RKO (cell line): ENCODE measurements at regions not wholly inside any gene's neighbourhood (a gene's known extent, or its start where the extent isn't known, plus 50 kb on each side); places are given as distances from the start of the nearest gene placed in this dataset.

ENCODE experiments used
- DNase-seq: peaks from one replicate; pipeline ENCODE4 v3.0.0-alpha.2; 2016; ENCODE audit warnings: low spot score

DNA sequence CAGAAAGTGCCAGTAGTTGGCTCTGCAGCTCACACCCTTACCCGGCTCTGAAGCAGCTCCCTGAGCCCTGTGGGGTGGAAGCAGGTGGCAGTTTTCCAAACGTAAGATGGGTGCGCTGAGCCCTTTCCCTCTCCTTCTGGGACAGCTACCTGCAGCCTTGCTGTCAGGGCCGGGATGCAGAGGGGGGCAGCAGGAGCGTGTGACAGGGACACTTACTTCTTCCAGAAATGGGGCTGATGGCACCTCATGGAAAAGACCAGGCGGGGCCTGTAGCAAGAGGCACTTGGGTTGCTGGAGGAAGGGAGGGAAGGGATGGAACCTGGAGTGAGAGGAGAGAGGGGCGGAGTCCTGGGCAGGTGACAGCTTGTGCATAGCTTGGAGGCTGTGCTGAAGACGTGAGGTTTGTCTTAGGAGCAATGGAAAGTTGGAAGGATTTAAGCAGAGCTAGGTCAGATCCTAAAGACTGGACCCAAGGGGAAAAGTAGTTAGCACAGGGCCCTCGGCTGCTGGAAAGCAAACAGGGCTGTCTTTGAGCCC, 216.8 kb upstream of the RPL38 start:
- no peak for DNase-seq

DNA sequence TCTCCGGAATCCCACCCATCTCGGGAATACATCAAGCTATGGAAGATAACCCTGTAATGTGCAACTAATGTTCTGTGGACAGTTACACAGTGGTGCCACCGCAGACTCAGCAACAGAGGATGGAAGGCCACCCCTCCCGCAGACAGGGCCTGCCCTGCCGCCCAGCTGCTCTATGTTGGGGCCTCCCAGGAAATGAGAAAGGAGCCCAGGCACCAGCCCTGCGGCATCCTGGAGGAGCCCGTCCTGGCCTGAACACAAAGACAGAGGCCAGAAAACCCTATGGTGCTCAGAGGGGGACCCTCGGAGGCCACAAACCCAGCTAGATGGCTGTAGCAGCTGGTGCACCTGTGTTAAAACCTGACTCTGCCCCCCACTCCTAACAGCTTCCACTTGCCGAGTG, 216.1 kb upstream of the RPL38 start:
- DNase-seq, result no peak

DNA sequence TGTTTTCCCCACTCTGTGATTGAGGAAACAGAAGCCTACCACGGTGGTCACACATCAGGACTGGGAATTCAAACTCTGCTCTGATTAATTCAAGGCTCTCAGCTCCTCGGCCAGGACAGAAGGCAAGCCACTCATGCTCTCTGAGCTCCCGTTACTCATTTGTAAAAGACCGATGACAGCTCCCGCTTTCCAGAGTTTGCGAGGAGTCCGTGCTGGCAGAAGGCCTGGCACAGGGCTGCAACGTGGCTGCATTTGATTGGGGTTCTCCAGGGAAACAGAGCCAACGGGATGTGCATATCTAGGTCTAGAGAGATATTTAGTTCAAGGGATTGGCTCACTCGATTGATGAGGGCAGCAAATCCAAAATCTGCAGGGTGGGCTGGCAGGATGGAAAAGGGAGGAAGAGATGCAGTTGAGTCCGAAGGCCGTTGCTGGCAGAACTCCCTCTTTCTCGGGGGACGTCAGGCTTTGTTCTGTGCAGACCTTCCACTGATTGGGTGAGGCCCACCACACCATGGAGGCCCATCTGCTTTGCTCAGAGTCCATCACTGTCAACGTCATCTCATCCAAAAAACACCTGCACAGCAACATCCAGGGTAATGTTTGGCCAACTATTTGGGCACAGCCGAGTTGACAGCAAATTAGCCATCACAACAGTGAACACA, 215.5 kb upstream of the RPL38 start:
- DNase-seq, result no peak

DNA sequence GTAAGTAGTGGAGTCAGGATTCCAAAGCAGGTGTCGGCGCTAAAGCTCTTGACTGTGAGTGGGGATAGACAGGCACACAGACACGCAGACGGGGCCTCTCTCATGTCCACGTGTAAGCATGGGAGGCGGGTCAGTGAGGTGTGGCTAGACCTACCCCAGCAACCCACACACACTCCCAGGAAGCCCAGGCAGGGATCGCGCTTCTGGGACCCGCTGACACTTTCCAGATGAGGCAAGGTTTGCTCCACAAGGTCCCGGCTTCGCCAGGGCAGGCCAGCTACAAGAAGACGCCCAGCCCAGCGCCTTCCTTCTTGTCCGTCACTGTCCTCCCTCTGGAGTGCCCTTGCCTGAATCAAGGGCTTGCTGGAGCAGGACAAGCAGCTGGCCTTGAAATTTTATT, 213.8 kb upstream of the RPL38 start:
- no peak for DNase-seq

- no peak for DNase-seq
Observed at GRCh38 chr17:73990290-73990689, 213.2 kb upstream of the RPL38 start.

- no peak for DNase-seq
Observed at GRCh38 chr17:73991260-73991659, 212.2 kb upstream of the RPL38 start.

- DNase-seq, result no peak
Observed at GRCh38 chr17:73994946-73995345, 208.5 kb upstream of the RPL38 start.

DNA sequence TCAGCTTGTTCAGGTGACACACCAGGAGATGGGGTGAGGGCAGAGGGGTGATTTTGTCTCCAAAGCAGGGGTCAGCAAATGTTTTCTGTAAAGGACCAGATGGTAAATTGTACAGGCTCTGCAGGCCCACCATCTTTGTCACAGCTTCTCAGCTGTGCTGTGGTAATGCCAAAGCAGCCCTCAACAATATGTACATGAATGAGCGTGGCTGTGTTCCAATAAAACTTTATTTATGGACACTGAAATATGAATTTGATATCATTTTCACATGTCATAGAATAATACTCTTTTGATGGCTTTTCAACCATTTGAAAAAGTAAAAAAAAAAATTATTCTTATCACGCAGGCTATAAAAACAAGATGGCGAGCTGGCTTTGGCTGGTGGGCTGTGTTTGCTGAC, 206.4 kb upstream of the RPL38 start:
- no peak for DNase-seq

DNA sequence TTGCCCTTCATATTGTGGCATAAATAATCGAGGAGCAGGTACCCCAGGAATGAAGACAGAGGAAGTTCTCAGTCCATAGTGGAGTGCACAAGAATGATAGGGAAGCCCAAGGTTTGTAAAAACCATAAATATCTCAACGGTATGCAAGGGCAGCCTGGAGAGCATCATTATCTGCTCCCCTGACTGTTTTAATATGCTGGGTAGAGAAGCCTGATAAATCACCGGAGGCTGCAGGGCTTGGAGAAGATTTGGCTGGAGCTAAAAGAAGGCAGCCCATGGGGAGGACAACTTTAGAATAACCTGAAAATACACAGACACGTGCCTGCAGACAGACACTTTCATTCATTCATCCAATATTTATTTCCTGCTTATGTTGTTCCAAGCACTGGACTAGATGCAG, 205.2 kb upstream of the RPL38 start:
- DNase-seq, result no peak

DNA sequence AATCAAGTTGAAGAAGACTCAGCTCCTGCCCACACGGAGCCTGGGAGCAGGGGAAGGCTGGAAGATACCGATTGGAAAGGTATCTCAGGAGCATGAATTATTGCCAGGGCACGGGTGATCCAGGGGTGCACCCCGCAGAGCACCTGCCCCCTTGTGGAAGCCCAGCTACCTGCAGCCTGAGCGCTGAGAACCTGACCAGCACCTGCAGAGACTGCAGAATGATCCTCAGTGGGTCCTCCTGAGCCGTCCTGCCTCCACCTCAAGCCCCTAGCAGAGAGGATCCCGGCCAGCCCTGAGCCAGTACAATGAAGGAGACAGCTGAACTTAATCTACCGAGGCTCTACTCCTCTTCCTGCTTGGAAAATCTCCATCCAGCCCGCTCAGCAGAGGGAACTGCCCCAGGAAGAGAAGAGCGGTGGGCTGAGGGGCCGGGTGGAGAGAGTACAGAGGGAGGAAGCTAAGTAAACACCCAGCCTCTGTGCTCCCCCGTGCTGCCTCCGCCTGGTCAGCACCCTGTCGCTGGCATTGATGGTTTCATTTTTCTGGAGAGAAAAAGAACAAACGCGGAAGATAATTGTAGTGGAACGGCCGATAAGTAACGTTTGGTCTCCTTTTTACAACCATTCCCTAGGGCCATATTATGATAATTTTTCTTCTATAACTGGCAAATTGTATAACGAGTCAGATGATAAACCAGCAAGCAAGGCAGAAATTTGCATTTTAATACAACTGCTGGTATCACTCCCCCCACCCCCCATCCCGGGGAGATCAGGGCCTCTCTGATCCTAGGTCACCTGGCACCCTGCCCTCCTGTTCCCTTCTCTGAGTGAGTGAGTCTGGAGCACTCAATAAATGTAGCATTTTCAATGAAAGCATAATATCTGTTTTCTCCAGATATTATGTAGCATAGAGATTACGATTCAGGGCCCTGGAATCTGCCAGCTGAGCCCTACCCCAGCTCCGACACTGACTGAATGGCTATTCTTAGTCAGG, 204.5 kb upstream of the RPL38 start:
- peak; percentile 12 for DNase-seq

DNA sequence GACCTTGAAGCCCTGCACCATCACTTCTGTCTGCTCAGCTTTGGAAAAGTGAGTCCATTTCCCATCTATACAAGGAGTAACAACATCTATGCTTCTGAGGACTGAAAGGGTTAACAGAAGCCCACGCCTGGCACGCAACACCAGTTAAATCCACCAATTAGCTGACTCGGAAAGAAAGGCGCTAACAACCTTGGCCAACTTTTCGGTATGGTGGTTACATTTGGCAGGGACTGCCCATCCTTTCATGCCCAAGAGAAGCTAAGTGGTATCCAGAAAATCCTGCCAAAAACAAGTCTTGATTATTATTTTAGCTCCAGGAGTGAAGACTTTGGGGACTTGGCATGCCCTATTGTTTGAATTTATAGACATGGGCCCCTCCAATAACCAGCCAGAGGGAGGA, 202.3 kb upstream of the RPL38 start:
- DNase-seq, result no peak

GRCh38 chr17:74002241-74002640, 201.2 kb upstream of the RPL38 start:
- DNase-seq, result no peak

DNA sequence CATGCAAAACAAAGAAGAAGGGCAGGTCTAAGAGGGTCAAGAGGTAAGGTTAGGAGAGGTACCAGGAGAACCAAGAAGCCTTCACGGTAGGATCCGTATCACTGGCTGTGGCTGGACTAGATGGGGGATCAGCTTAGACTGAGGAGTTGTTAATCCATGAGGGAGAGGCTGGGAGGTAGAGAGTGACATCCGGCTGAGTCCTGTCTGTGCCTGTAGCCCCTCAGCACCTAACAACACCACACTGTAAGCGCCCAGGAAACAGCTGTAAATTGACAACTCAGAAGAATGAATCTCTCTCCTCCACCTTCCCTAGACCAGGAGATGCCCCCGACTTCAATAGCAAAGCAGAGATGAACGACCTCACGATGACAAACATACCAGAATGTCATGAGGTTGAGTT, 199.4 kb upstream of the RPL38 start:
- DNase-seq, result no peak

DNA sequence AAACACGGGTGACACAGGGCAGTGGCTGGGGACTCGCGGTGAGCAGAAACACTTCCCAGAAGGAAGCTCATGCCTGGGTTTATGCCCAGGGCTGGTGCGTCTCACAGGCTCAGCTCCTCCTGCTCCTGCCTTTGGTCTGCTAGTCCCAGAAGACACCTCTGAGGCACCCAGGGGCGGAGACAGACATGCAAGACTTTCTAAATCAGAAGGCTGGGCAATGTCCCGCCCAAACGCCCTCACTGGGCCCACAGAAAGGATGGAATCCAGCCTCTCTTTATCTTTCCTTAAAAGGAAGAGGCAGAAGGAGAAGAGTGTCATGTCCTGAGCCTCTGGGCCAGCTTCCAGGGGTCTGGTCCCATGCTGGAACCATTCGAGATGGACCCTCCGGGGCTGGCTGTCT, 197.7 kb upstream of the RPL38 start:
- no peak for DNase-seq

- DNase-seq, result no peak
Observed at GRCh38 chr17:74006371-74006770, 197.1 kb upstream of the RPL38 start.

- peak; percentile 40 for DNase-seq
Observed at GRCh38 chr17:74008196-74008595, 195.3 kb upstream of the RPL38 start.

DNA sequence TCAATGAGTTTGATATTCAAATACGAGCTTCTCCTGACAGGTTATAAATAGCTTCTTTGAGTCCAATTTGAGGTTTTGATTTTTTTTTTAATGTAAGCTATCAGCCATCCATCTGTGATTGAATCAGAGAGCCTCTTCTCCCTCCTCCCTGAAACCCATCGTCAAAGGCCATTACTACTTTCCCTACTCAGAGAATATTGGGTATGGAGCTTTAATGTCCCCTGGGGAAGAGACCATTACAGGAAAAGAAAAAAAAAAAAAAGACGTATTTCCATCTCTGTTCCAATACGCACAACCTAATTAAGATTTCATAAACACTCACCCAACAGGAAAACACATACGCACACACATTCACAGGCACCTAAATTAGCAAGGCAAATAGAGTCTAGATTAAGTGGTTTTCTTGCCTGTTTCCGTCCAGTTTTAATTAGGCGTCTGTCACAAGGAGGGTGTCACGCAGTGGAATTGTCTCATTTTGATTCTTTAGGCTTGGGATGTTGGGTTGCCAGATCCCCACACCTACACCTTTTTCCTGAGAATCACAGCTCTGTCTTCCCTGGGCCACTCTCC, 194.3 kb upstream of the RPL38 start:
- no peak for DNase-seq

GRCh38 chr17:74010903-74011302, 192.6 kb upstream of the RPL38 start:
- DNase-seq, result no peak

- DNase-seq, result no peak
Observed at GRCh38 chr17:74011966-74012365, 191.5 kb upstream of the RPL38 start.

- no peak for DNase-seq
Observed at GRCh38 chr17:74012465-74012864, 191.0 kb upstream of the RPL38 start.

DNA sequence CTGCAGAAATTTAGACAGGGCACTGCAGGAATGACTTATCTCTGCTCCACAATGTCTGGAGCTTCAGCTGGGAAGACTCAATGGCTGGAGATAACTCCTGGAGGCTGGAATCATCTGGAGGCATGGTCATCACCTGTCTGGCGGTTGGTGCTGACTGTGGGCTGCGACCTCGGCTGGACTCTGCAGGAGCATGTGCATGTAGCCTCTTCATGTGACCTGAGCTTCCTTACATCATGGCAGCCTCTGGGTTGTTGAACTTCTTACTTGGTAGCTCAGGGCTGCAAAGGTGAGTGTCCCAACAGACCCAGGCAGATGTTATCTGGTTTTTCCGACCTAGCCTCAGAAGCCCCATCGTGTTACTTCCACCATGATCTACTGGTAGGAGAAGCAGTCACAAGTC, 188.2 kb upstream of the RPL38 start:
- no peak for DNase-seq

DNA sequence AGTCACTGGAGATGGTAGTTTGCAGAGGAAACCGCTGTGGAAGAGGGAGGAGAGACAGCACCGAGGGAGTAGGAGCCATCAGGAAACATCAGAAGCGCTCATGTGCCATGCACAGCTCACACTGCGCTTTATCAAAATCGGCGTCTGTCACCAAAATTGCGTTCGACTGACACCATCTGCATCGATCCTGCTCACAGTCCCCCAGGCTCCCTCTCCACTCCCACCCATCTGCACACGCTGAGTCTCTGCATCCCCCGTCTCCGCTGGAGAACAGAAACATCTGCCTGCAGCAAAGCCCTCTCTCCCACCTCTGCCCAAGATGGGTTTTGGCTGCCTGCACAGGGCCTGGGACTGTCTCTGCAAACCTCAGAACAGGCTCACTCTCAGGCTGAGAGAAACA, 187.5 kb upstream of the RPL38 start:
- DNase-seq, result no peak

GRCh38 chr17:74016461-74016860, 187.0 kb upstream of the RPL38 start:
- no peak for DNase-seq
